A673 (cell line): ENCODE measurements at regions not wholly inside any gene's neighbourhood (a gene's known extent, or its start where the extent isn't known, plus 50 kb on each side); places are given as distances from the start of the nearest gene placed in this dataset.

Source experiments
- BruUV-seq: library from RNA; stranded (reverse); fragments of 400-500 nt; replicated peaks from 2 replicates; lab custom pipeline; 2021; lab: Mats Ljungman, UMichigan
- CTCF ChIA-PET: fragments of 300-600 bp; sonication (Branson Sonifier 250); formaldehyde crosslinking; loops from one replicate; lab custom pipeline; 2022; ENCODE audit warnings: antibody characterized with exemption; lab: Charles Lee
- POLR2A ChIA-PET: fragments of 300-600 bp; sonication (Branson Sonifier 250); formaldehyde crosslinking; loops from one replicate; lab custom pipeline; 2022; ENCODE audit warnings: antibody characterized with exemption; ENCODE audit not compliant: low non-redundant PET; lab: Charles Lee
- DNase-seq: peaks from one replicate; pipeline ENCODE4 v3.0.0-alpha.2; 2015; ENCODE audit warnings: low spot score
- H3K27ac ChIP-seq: fragments of 200-600 bp; sonication (generic); 2 replicates; pipeline ENCODE4 v1.5.1; 2016; ENCODE audit warnings: mixed run types, low read depth, mild to moderate bottlenecking, mixed read lengths, antibody characterized with exemption, low read length; ENCODE audit not compliant: poor library complexity, severe bottlenecking
- H3K27me3 ChIP-seq: fragments of 200-600 bp; sonication (generic); replicated peaks from 2 replicates; pipeline ENCODE4 v1.6.1; 2017; ENCODE audit warnings: mixed run types, low read depth, mild to moderate bottlenecking, mixed read lengths, antibody characterized with exemption, low read length; ENCODE audit not compliant: insufficient read depth, poor library complexity
- H3K36me3 ChIP-seq: fragments of 200-600 bp; sonication (generic); 2 replicates; pipeline ENCODE4 v1.6.1; 2016; ENCODE audit warnings: mixed run types, mild to moderate bottlenecking, mixed read lengths, antibody characterized with exemption, low read length; ENCODE audit not compliant: insufficient read depth, poor library complexity, severe bottlenecking
- H3K4me1 ChIP-seq: fragments of 200-600 bp; sonication (generic); 2 replicates; pipeline ENCODE4 v1.6.1; 2017; ENCODE audit warnings: mixed run types, mild to moderate bottlenecking, mixed read lengths, antibody characterized with exemption, low read length; ENCODE audit not compliant: insufficient read depth, poor library complexity, severe bottlenecking
- H3K4me3 ChIP-seq: fragments of 200-600 bp; sonication (generic); 2 replicates; pipeline ENCODE4 v1.5.1; 2016; ENCODE audit warnings: low read depth, mixed run types, mild to moderate bottlenecking, mixed read lengths, low read length; ENCODE audit not compliant: poor library complexity, severe bottlenecking
- H3K9me3 ChIP-seq: fragments of 200-600 bp; sonication (generic); 2 replicates; pipeline ENCODE4 v1.6.1; 2016; ENCODE audit warnings: mixed run types, low read depth, mild to moderate bottlenecking, mixed read lengths, antibody characterized with exemption, low read length; ENCODE audit not compliant: poor library complexity, severe bottlenecking
- EZH2 ChIP-seq: fragments of 200-600 bp; sonication (generic); IDR thresholded peaks from 2 replicates; pipeline ENCODE4 v1.6.1; 2017; ENCODE audit warnings: borderline replicate concordance, low read depth, mild to moderate bottlenecking, mixed read lengths, antibody characterized with exemption, low read length; ENCODE audit not compliant: poor library complexity, severe bottlenecking
- intact Hi-C: fragments of 100-400 bp; cut with micrococcal nuclease; formaldehyde crosslinking; loops from one replicate; pipeline ENCODE4 v1.10.0; 2022; ENCODE audit not compliant: unreplicated experiment
- TF ChIP-seq, protein P1 (sequence below): fragments of 300-800, 200-600 bp; sonication (generic); conservative IDR thresholded peaks from 2 replicates; pipeline ENCODE4 v1.5.1; 2017; ENCODE audit warnings: low read depth, mild to moderate bottlenecking, antibody characterized with exemption, low read length, moderate library complexity, mixed read lengths

DNA sequence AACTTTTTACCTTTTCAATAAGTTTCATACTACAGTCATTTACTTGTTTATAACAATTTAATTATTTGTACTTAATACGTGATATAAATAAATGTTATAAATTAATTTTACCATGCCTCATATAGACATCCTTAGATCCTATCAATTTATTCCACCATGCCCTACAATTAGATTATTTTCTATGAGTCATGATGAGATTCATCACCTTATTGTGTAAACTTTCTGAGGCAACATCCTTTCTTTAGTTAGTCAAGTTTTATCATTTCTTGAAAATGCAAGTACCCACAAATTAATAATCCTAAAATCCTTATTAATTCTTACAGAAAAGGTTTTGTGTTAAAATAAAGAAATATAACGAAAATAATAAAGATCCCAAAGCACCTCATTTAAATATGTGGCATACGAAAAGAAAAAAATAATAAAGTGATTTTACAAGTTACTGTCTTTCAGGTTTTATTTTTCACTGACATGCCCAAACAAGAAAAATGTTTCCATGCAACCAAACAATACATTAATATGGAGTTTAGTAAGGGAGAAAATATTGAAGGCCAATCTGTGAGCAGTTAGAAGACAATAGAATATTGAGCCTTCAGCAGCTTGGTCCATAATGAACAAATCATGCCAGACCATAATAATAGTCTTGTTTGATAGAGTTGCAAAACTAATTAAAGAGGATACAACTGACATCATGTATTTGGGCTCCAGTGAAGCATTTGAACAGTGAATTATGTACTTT, 188.7 kb upstream of the MRPS30 start:
- H3K27me3 ChIP-seq: no peaks in the 10 kb centered on the region
- CTCF ChIA-PET: no interaction called here
- BruUV-seq: no TSS peak
- no peak for DNase-seq
- TF ChIP-seq, protein P1, sequence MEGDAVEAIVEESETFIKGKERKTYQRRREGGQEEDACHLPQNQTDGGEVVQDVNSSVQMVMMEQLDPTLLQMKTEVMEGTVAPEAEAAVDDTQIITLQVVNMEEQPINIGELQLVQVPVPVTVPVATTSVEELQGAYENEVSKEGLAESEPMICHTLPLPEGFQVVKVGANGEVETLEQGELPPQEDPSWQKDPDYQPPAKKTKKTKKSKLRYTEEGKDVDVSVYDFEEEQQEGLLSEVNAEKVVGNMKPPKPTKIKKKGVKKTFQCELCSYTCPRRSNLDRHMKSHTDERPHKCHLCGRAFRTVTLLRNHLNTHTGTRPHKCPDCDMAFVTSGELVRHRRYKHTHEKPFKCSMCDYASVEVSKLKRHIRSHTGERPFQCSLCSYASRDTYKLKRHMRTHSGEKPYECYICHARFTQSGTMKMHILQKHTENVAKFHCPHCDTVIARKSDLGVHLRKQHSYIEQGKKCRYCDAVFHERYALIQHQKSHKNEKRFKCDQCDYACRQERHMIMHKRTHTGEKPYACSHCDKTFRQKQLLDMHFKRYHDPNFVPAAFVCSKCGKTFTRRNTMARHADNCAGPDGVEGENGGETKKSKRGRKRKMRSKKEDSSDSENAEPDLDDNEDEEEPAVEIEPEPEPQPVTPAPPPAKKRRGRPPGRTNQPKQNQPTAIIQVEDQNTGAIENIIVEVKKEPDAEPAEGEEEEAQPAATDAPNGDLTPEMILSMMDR: no peak
- no peaks in the 10 kb centered on the region for H3K9me3 ChIP-seq
- POLR2A ChIA-PET: no interaction called here
- no peak overlapping the region for H3K4me3 ChIP-seq
- no peaks in the 10 kb centered on the region for H3K36me3 ChIP-seq
- intact Hi-C loops: no loop called here
- no peak overlapping the region for H3K27ac ChIP-seq
- no peaks in the 10 kb centered on the region for H3K4me1 ChIP-seq

DNA sequence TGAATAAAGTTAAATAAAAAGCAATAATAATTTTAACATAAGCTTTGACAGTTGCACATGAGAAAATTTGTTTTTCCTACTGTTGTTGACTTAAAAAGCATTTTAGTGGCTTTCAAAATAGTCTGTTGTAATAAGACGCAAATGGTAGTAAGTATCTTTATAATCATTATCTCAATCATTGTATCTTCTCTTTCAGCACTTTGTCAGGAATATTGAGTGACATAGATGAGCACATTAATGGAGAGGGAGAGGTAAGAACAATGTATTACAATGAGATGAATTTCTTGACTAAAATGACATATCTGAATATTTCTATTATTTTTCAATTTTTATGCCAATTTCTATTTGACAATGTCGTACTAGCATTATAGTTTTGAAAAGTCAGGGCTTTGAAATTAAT, 193.9 kb upstream of the MRPS30 start:
- ChIA-PET CTCF (no interaction called here), POLR2A (no interaction called here)
- Histone ChIP-seq H3K36me3 (no peaks in the 10 kb centered on the region), H3K9me3 (no peaks in the 10 kb centered on the region), H3K27me3 (no peaks in the 10 kb centered on the region), H3K27ac (no peak overlapping the region), H3K4me1 (no peaks in the 10 kb centered on the region), H3K4me3 (no peak overlapping the region)
- no peak for DNase-seq
- BruUV-seq: no TSS peak
- TF ChIP-seq, protein P1: no peak
- intact Hi-C loops: no loop called here

DNA sequence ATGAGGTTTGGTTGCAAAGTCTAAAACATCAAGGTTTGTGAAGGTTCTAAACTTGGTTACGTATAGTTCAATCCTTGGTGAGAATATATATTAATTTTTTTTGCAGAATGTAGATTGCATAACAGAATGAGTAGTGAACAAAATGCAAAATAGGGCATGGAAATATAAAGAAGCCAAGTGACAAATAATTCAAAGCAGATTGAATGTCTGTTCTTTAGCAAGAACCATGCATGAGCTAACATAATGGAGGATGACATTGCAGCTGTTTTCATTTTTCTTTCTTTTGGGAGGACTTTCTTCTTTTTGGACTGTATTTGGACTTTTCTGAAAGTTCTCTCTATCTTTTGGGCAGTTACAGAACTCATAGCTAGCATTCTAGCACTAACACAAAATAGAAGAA, 194.8 kb upstream of the MRPS30 start:
- no TSS peak for BruUV-seq
- no peak for TF ChIP-seq EZH2
- TF ChIP-seq, protein P1: no peak
- H3K27me3 ChIP-seq: no peaks in the 10 kb centered on the region
- intact Hi-C loops: no loop called here
- H3K27ac ChIP-seq: no peak overlapping the region
- no peaks in the 10 kb centered on the region for H3K4me1 ChIP-seq
- H3K9me3 ChIP-seq: no peaks in the 10 kb centered on the region
- H3K4me3 ChIP-seq: no peak overlapping the region
- no peak for DNase-seq
- no peaks in the 10 kb centered on the region for H3K36me3 ChIP-seq
- ChIA-PET POLR2A (no interaction called here), CTCF (no interaction called here)
